ENCODE measurements at regions not wholly inside any gene's neighbourhood (a gene's known extent, or its start where the extent isn't known, plus 50 kb on each side); places are given as distances from the start of the nearest gene placed in this dataset.

- intact Hi-C loops (cut with micrococcal nuclease; ENCODE audit: unreplicated experiment), result no loop called here
These were observed 2374.2 kb upstream of the RAG2 start for GRCh38 chr11:38972220-38972619.

GRCh38 chr11:38971141-38971540 lies 2373.1 kb upstream of the RAG2 start:
- intact Hi-C loops (cut with micrococcal nuclease; ENCODE audit: unreplicated experiment), result no loop called here
- no peak overlapping the region for H3K4me2 ChIP-seq (ENCODE audit: low read depth, low read length)
- BruUV-seq (replicated peaks), result no TSS peak
- TF ChIP-seq ZNF615 (CRISPR knock-in tag; IDR thresholded peaks at IDR 0.05; ENCODE audit: borderline replicate concordance) (no peak), ZNF816 (CRISPR knock-in tag; IDR thresholded peaks at IDR 0.05; ENCODE audit: borderline replicate concordance) (no peak), RBM39 (IDR thresholded peaks at IDR 0.05; ENCODE audit: low read depth, low read length, poor library complexity, severe bottlenecking) (no peak), ZBTB40 (IDR thresholded peaks at IDR 0.05) (no peak), ZBTB40 (CRISPR knock-in tag; IDR thresholded peaks at IDR 0.05) (no peak), TFDP1 (CRISPR knock-in tag; IDR thresholded peaks at IDR 0.05; ENCODE audit: borderline replicate concordance) (no peak)

More at GRCh38 chr11:38972220-38972619, 2374.2 kb upstream of the RAG2 start:
- DNase-seq (ENCODE audit: low spot score), result no peak
- Histone ChIP-seq H3K4me1 (ENCODE audit: insufficient read depth, low read length) (no peaks in the 10 kb centered on the region), H3K27ac (ENCODE audit: extremely low read length, insufficient read depth, low read length) (no peak overlapping the region), H3K27me3 (ENCODE audit: control insufficient read depth in 1 of 2, insufficient read depth in 2 of 2, low read length in 2 of 2) (no peaks in the 10 kb centered on the region), H3K4me2 (ENCODE audit: low read depth, low read length) (no peak overlapping the region), H3K79me2 (ENCODE audit: insufficient read depth, low read length) (no peaks in the 10 kb centered on the region), H2AFZ (ENCODE audit: low read length) (no peak overlapping the region), H3K36me3 (replicated peaks in 1 of 2; ENCODE audit: control insufficient read depth in 1 of 2, insufficient read depth in 2 of 2, low read length in 2 of 2) (no peaks in the 10 kb centered on the region), H3K9ac (ENCODE audit: insufficient read depth, low read depth, low read length) (no peak overlapping the region), H4K20me1 (ENCODE audit: insufficient read depth, low read length) (no peaks in the 10 kb centered on the region), H3K9me3 (ENCODE audit: low read length) (peaks cover 6% of the 10 kb centered on the region), H3K4me3 (replicated peaks in 1 of 3; ENCODE audit: insufficient read depth in 1 of 3, low read depth in 2 of 3, low read length in 3 of 3) (no peak overlapping the region)
- ChIA-PET CTCF (ENCODE audit: low intra/inter-chr PET ratio, low total read pairs) (no interaction called here), POLR2A (no interaction called here)
- no TSS peak for BruUV-seq (replicated peaks)
- ATAC-seq, result no peak
- in situ Hi-C loops (cut with HindIII; ENCODE audit: extremely low pct_ligation_motif_present, low pct_unique_long_range_greater_than_20kb), result no loop called here
- no peak for TF ChIP-seq FOSL2 (CRISPR knock-in tag; IDR thresholded peaks at IDR 0.05)
- no peak for TF ChIP-seq GATAD2A (CRISPR knock-in tag; IDR thresholded peaks at IDR 0.05)
- TF ChIP-seq CEBPB (IDR thresholded peaks at IDR 0.05; ENCODE audit: borderline replicate concordance, low read depth, low read length), result 0 out of 2 replicates have a peak, but pooled peaks have one; percentile 14
- peak in 1 of 2 experiments; percentile 34; a peak in 1 of 4 replicates for TF ChIP-seq MAFK (conservative IDR thresholded peaks at IDR 0.05 in 1 of 2, IDR thresholded peaks at IDR 0.05 in 1 of 2; ENCODE audit: low read length in 2 of 2)
- no peak for FAIRE-seq
- 0% methylated on average over 1 of the region's 1 CpG for WGBS (ENCODE audit: low lambda C conversion rate)

More at GRCh38 chr11:38971141-38971540, 2373.1 kb upstream of the RAG2 start:
- Histone ChIP-seq H3K9me3 (ENCODE audit: low read length) (peaks cover 6% of the 10 kb centered on the region), H3K4me1 (ENCODE audit: insufficient read depth, low read length) (no peaks in the 10 kb centered on the region), H3K9ac (ENCODE audit: insufficient read depth, low read depth, low read length) (no peak overlapping the region), H2AFZ (ENCODE audit: low read length) (no peak overlapping the region), H3K36me3 (replicated peaks in 1 of 2; ENCODE audit: control insufficient read depth in 1 of 2, insufficient read depth in 2 of 2, low read length in 2 of 2) (no peaks in the 10 kb centered on the region), H3K79me2 (ENCODE audit: insufficient read depth, low read length) (no peaks in the 10 kb centered on the region), H4K20me1 (ENCODE audit: insufficient read depth, low read length) (no peaks in the 10 kb centered on the region), H3K27me3 (ENCODE audit: control insufficient read depth in 1 of 2, insufficient read depth in 2 of 2, low read length in 2 of 2) (no peaks in the 10 kb centered on the region), H3K27ac (ENCODE audit: extremely low read length, insufficient read depth, low read length) (no peak overlapping the region), H3K4me3 (replicated peaks in 1 of 3; ENCODE audit: insufficient read depth in 1 of 3, low read depth in 2 of 3, low read length in 3 of 3) (no peak overlapping the region)
- in situ Hi-C loops (cut with HindIII; ENCODE audit: extremely low pct_ligation_motif_present, low pct_unique_long_range_greater_than_20kb), result no loop called here
- FAIRE-seq (no peak), DNase-seq (ENCODE audit: low spot score) (no peak), ATAC-seq (no peak)
- WGBS (ENCODE audit: low lambda C conversion rate), result 21% methylated on average over 6 of the region's 6 CpGs
- ChIA-PET CTCF (ENCODE audit: low intra/inter-chr PET ratio, low total read pairs) (no interaction called here), POLR2A (no interaction called here)

Data from HepG2 (cell line).